ENCODE measurements at regions not wholly inside any gene's neighbourhood (a gene's known extent, or its start where the extent isn't known, plus 50 kb on each side); places are given as distances from the start of the nearest gene placed in this dataset.

DNA sequence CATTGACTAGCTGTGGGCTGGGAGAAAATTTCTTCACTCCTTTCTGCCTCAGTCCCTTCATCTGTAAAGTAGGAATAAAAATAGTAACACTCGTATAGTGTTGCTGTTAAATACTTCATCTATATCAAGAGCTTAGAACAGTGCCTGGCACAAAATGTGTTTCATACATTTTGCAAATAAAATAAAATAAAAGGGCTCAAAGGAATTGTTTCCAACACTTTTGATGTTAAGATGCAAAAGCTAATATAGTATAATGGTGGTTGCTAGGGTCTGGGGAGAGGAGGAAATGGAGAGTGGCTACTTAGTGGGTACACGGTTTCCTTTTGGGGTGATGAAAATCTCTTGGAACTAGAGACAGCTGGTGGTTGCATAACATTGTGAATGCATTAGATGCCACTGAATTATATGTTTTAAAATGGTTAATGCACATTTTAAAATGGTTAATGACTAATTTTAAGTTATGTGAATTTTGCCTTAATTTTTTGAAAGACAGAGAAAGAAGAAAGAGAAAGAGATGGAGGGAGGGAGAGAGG is 542.1 kb upstream of the ID2 start:
- no peaks in the 10 kb centered on the region for H3K4me1 ChIP-seq (ENCODE audit: low read depth, poor library complexity, severe bottlenecking)
- TF ChIP-seq CTCF (conservative IDR thresholded peaks at IDR 0.05; ENCODE audit: low read depth, low read length), result no peak
- no peak overlapping the region for H3K27ac ChIP-seq
- no peaks in the 10 kb centered on the region for H3K36me3 ChIP-seq (ENCODE audit: insufficient read depth)
- H3K4me2 ChIP-seq, result no peak overlapping the region
- no peaks in the 10 kb centered on the region for H3K79me2 ChIP-seq (ENCODE audit: insufficient read depth, low read depth)
- no peak overlapping the region for H3K9ac ChIP-seq
- no peak overlapping the region for H3K4me3 ChIP-seq (IDR thresholded peaks at IDR 0.05; ENCODE audit: insufficient read depth, low read depth, low read length)
- no peaks in the 10 kb centered on the region for H4K20me1 ChIP-seq (ENCODE audit: insufficient read depth)
- no peak overlapping the region for H2AFZ ChIP-seq (ENCODE audit: low read depth)
- no peaks in the 10 kb centered on the region for H3K27me3 ChIP-seq (ENCODE audit: insufficient read depth, low read depth)

DNA sequence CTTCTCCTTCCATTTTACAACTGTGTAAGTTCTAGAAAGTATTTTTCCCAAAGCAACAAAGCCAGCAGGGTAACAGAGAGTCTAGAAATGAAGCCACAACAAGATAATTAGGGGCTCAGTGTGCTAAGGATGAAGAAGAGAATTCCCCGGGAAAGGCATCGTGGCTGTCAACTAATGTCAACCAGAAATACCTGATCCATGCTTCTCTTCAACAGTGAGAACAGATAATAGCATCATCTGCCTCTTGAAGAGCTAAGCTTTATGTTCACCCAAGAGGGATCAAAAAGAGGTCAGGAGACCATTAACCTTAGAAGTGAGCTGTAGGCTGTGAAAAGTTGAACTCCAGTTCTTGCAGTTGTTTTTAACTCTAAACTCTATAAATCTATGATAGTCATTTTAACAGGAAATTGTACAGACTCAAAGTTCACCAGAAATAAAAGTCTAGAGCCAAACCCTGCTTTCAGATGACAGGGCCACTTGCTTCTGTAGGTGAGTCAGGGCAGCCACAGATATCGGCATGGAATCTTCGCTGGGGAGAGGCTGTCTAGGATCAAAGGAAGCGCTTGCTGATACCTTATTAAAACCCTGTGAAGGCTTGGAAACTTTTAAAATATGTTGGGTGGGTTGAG is 540.7 kb upstream of the ID2 start:
- Histone ChIP-seq H3K27ac (no peak overlapping the region), H3K27me3 (ENCODE audit: insufficient read depth, low read depth) (no peaks in the 10 kb centered on the region), H4K20me1 (ENCODE audit: insufficient read depth) (no peaks in the 10 kb centered on the region), H2AFZ (ENCODE audit: low read depth) (no peak overlapping the region), H3K4me3 (IDR thresholded peaks at IDR 0.05; ENCODE audit: insufficient read depth, low read depth, low read length) (no peak overlapping the region), H3K79me2 (ENCODE audit: insufficient read depth, low read depth) (no peaks in the 10 kb centered on the region), H3K4me2 (no peak overlapping the region), H3K9ac (no peak overlapping the region), H3K36me3 (ENCODE audit: insufficient read depth) (no peaks in the 10 kb centered on the region), H3K4me1 (ENCODE audit: low read depth, poor library complexity, severe bottlenecking) (no peaks in the 10 kb centered on the region)
- TF ChIP-seq CTCF (conservative IDR thresholded peaks at IDR 0.05; ENCODE audit: low read depth, low read length), result no peak

GRCh38 chr2:8141780-8142179 is 540.1 kb upstream of the ID2 start:
- Histone ChIP-seq H3K27me3 (ENCODE audit: insufficient read depth, low read depth) (no peaks in the 10 kb centered on the region), H3K36me3 (ENCODE audit: insufficient read depth) (no peaks in the 10 kb centered on the region), H3K27ac (no peak overlapping the region), H4K20me1 (ENCODE audit: insufficient read depth) (no peaks in the 10 kb centered on the region), H3K4me1 (ENCODE audit: low read depth, poor library complexity, severe bottlenecking) (no peaks in the 10 kb centered on the region), H3K79me2 (ENCODE audit: insufficient read depth, low read depth) (no peaks in the 10 kb centered on the region), H3K4me3 (IDR thresholded peaks at IDR 0.05; ENCODE audit: insufficient read depth, low read depth, low read length) (no peak overlapping the region), H3K4me2 (no peak overlapping the region), H2AFZ (ENCODE audit: low read depth) (no peak overlapping the region), H3K9ac (no peak overlapping the region)
- no peak for TF ChIP-seq CTCF (conservative IDR thresholded peaks at IDR 0.05; ENCODE audit: low read depth, low read length)

DNA sequence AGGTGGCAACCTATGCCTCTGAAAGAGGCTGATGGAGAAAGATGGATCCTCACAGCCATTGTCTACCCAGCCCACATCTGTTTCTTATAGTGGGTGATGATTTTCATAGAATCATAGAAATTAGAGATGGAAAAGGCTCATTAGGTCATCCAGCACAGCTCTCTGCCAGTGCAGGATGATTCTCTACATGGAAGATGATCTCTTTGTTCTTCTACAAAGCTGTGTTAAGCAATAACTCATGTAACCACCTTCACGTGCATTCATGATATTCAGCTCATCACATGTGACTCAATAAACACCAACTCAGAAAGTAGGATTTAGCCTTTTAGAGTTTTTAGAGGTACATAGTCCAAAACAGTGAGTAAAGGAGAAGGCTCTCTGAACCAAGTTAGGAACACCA is 539.4 kb upstream of the ID2 start:
- Histone ChIP-seq H3K4me2 (no peak overlapping the region), H3K27ac (no peak overlapping the region), H3K79me2 (ENCODE audit: insufficient read depth, low read depth) (no peaks in the 10 kb centered on the region), H2AFZ (ENCODE audit: low read depth) (no peak overlapping the region), H3K27me3 (ENCODE audit: insufficient read depth, low read depth) (no peaks in the 10 kb centered on the region), H3K4me1 (ENCODE audit: low read depth, poor library complexity, severe bottlenecking) (no peaks in the 10 kb centered on the region), H3K36me3 (ENCODE audit: insufficient read depth) (no peaks in the 10 kb centered on the region), H4K20me1 (ENCODE audit: insufficient read depth) (no peaks in the 10 kb centered on the region), H3K9ac (no peak overlapping the region), H3K4me3 (IDR thresholded peaks at IDR 0.05; ENCODE audit: insufficient read depth, low read depth, low read length) (no peak overlapping the region)
- TF ChIP-seq CTCF (conservative IDR thresholded peaks at IDR 0.05; ENCODE audit: low read depth, low read length), result no peak

Data from KMS-11 (cell line).